MM.1S (cell line): ENCODE measurements at regions not wholly inside any gene's neighbourhood (a gene's known extent, or its start where the extent isn't known, plus 50 kb on each side); places are given as distances from the start of the nearest gene placed in this dataset.

ENCODE experiments used
- DNase-seq: peaks from one replicate; pipeline ENCODE4 v3.0.0-alpha.2; 2015
- H2AFZ ChIP-seq: fragments of 300-600 bp; sonication (generic); 2 replicates; pipeline ENCODE4 v1.6.0; 2016; ENCODE audit warnings: antibody characterized with exemption, low read length
- H3F3A ChIP-seq: fragments of 300-600 bp; sonication (generic); 2 replicates; pipeline ENCODE4 v1.6.1; 2016; ENCODE audit warnings: mild to moderate bottlenecking, antibody characterized with exemption, low read length, moderate library complexity, mixed read lengths; ENCODE audit not compliant: insufficient read depth
- H3K27ac ChIP-seq: fragments of 300-600 bp; sonication (generic); 2 replicates; pipeline ENCODE4 v1.5.1; 2016; ENCODE audit warnings: mild to moderate bottlenecking, low read length
- H3K27me3 ChIP-seq: fragments of 300-600 bp; sonication (generic); replicated peaks from 2 replicates; pipeline ENCODE4 v1.6.0; 2016; ENCODE audit warnings: low read length; ENCODE audit not compliant: insufficient read depth
- H3K36me3 ChIP-seq: fragments of 300-600 bp; sonication (generic); replicated peaks from 2 replicates; pipeline ENCODE4 v1.6.1; 2016; ENCODE audit warnings: mild to moderate bottlenecking, low read length, mixed read lengths; ENCODE audit not compliant: insufficient read depth
- H3K4me1 ChIP-seq: fragments of 300-600 bp; sonication (generic); 2 replicates; pipeline ENCODE4 v1.6.1; 2016; ENCODE audit warnings: low read length, mixed read lengths
- H3K4me2 ChIP-seq: fragments of 300-600 bp; sonication (generic); 2 replicates; pipeline ENCODE4 v1.6.0; 2016; ENCODE audit warnings: low read depth, low read length
- H3K4me3 ChIP-seq: fragments of 300-600 bp; sonication (generic); 2 replicates; pipeline ENCODE4 v1.5.1; 2016; ENCODE audit warnings: low read length, mixed read lengths
- H3K79me2 ChIP-seq: fragments of 300-600 bp; sonication (generic); 2 replicates; pipeline ENCODE4 v1.6.1; 2016; ENCODE audit warnings: mixed run types, low read length, mixed read lengths
- H3K9ac ChIP-seq: fragments of 300-600 bp; sonication (generic); 2 replicates; pipeline ENCODE4 v1.6.1; 2016; ENCODE audit warnings: low read length, mixed read lengths
- H3K9me2 ChIP-seq: fragments of 300-600 bp; sonication (generic); replicated peaks from 2 replicates; pipeline ENCODE4 v1.6.1; 2016; ENCODE audit warnings: mild to moderate bottlenecking, low read length, mixed read lengths; ENCODE audit not compliant: insufficient read depth
- H3K9me3 ChIP-seq: fragments of 300-600 bp; sonication (generic); replicated peaks from 2 replicates; pipeline ENCODE4 v1.6.1; 2016; ENCODE audit warnings: mild to moderate bottlenecking, low read length, mixed read lengths; ENCODE audit not compliant: insufficient read depth
- H4K20me1 ChIP-seq: fragments of 300-600 bp; sonication (generic); 2 replicates; pipeline ENCODE4 v1.6.1; 2016; ENCODE audit warnings: mild to moderate bottlenecking, low read length, moderate library complexity, mixed read lengths; ENCODE audit not compliant: insufficient read depth
- EZH2 ChIP-seq: fragments of 300-600 bp; sonication (generic); optimal IDR thresholded peaks from 2 replicates; pipeline ENCODE3; 2017; ENCODE audit warnings: low read depth, mild to moderate bottlenecking, antibody characterized with exemption, low read length, mixed read lengths
- EZH2phosphoT487 ChIP-seq: fragments of 300-600 bp; sonication (generic); IDR thresholded peaks from 2 replicates; pipeline ENCODE4 v1.6.1; 2018; ENCODE audit warnings: antibody characterized with exemption, low read length
- TF ChIP-seq, protein P1 (sequence below): fragments of 300-600 bp; sonication (generic); IDR thresholded peaks from 2 replicates; pipeline ENCODE4 v1.5.1; 2016; ENCODE audit warnings: antibody characterized with exemption, low read length, mixed read lengths

DNA sequence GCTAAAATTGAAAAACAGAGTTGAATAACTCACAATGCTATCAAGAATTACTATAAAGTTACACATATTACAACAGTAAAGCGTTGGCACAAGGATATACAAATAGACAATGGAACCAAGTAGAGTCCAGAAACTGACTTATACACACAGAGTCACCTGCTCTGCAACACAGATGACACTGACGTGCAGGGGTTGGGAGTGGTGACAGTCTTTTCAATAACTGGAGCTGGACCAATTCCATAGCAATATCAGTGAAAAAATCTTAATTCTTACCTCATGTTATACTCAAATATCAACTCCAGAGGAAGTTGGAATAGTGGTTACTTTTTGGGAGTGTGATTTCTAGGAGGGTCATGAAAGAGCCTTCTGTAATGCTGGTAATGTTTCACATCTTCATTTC is 62.5 kb upstream of the NPY start:
- Histone ChIP-seq H3F3A (no peaks in the 10 kb centered on the region), H2AFZ (no peak overlapping the region), H3K9me3 (no peaks in the 10 kb centered on the region), H3K4me2 (no peak overlapping the region), H3K79me2 (no peaks in the 10 kb centered on the region), H3K9me2 (no peaks in the 10 kb centered on the region), H3K27me3 (no peaks in the 10 kb centered on the region), H4K20me1 (no peaks in the 10 kb centered on the region), H3K9ac (no peak overlapping the region), H3K36me3 (no peaks in the 10 kb centered on the region), H3K27ac (no peak overlapping the region), H3K4me1 (no peaks in the 10 kb centered on the region), H3K4me3 (no peak overlapping the region)
- TF ChIP-seq, protein P1, sequence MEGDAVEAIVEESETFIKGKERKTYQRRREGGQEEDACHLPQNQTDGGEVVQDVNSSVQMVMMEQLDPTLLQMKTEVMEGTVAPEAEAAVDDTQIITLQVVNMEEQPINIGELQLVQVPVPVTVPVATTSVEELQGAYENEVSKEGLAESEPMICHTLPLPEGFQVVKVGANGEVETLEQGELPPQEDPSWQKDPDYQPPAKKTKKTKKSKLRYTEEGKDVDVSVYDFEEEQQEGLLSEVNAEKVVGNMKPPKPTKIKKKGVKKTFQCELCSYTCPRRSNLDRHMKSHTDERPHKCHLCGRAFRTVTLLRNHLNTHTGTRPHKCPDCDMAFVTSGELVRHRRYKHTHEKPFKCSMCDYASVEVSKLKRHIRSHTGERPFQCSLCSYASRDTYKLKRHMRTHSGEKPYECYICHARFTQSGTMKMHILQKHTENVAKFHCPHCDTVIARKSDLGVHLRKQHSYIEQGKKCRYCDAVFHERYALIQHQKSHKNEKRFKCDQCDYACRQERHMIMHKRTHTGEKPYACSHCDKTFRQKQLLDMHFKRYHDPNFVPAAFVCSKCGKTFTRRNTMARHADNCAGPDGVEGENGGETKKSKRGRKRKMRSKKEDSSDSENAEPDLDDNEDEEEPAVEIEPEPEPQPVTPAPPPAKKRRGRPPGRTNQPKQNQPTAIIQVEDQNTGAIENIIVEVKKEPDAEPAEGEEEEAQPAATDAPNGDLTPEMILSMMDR: no peak
- TF ChIP-seq EZH2phosphoT487 (no peak), EZH2 (no peak)
- DNase-seq: no peak

DNA sequence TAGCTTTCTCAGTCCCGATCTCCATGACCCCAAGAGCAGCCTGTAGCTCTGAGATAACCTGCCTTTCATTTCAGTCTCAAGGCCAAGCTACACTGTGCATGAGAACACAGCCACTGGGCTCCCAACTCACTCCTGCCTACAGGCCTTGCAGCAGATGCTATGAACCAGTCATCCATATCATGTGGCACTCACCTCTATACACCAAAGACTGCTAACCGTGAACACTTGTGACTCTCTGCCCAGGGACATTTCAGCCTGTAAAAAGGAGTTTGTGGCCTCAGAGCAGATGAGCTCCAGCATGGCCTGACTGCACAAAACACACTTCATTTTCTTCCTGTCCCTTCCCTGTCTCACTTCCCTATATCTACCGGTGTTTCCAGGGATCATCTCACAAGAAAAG is 56.9 kb upstream of the NPY start:
- DNase-seq: no peak
- Histone ChIP-seq H2AFZ (no peak overlapping the region), H3K4me2 (no peak overlapping the region)

DNA sequence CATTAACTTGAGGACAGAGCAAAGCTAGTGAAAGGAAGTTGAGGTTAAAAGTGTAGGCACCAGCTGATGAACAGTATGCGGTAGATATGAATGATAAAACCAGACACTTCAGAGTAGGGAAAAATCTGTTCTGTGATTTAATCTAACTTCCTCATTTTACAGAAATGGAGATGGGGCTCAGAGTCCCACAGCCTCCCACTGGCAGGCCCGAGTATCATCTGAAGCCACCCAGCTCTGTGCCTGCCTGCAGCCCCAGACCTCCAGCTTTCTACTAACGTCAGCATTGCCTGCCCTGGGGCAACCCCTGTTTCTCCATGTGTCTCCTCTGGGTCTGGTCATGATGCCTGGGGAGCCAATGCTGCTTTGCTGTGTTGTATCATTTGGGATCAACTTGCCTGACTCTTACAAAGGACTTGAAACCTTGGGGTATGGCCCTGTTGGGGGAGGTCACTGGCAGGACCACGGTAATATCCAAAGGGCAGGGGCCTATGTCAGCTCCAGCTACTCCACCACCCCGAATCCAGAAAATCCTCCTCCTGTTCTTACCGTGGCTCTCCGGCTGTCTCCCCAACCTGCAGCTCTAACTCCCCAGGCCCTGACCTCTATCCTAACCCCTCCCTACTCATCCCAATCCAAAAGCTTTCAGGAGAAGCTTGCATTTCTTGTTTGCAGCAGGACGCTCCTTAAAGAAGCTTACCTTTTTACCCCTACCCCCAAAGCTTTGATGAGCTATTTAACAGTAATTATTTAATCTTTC is 56.2 kb upstream of the NPY start:
- no peaks in the 10 kb centered on the region for H3K79me2 ChIP-seq
- H3K4me1 ChIP-seq: no peaks in the 10 kb centered on the region
- no peaks in the 10 kb centered on the region for H3K36me3 ChIP-seq
- no peak for DNase-seq
- H3K4me3 ChIP-seq: no peak overlapping the region
- no peaks in the 10 kb centered on the region for H4K20me1 ChIP-seq
- no peak overlapping the region for H3K27ac ChIP-seq
- no peak overlapping the region for H2AFZ ChIP-seq
- H3F3A ChIP-seq: no peaks in the 10 kb centered on the region
- H3K4me2 ChIP-seq: no peak overlapping the region
- no peak overlapping the region for H3K9ac ChIP-seq
- H3K27me3 ChIP-seq: no peaks in the 10 kb centered on the region
- no peaks in the 10 kb centered on the region for H3K9me2 ChIP-seq
- H3K9me3 ChIP-seq: no peaks in the 10 kb centered on the region
- no peak for TF ChIP-seq EZH2
- no peak for TF ChIP-seq EZH2phosphoT487
- TF ChIP-seq, protein P1: no peak

More for the DNA sequence above, 56.9 kb upstream of the NPY start:
- Histone ChIP-seq H3K9me2 (no peaks in the 10 kb centered on the region), H3K27ac (no peak overlapping the region), H3K79me2 (no peaks in the 10 kb centered on the region), H3F3A (no peaks in the 10 kb centered on the region), H4K20me1 (no peaks in the 10 kb centered on the region), H3K36me3 (no peaks in the 10 kb centered on the region), H3K9me3 (no peaks in the 10 kb centered on the region), H3K9ac (no peak overlapping the region), H3K27me3 (no peaks in the 10 kb centered on the region), H3K4me1 (no peaks in the 10 kb centered on the region), H3K4me3 (no peak overlapping the region)
- TF ChIP-seq EZH2phosphoT487: no peak
- TF ChIP-seq, protein P1: no peak
